ENCODE measurements at regions not wholly inside any gene's neighbourhood (a gene's known extent, or its start where the extent isn't known, plus 50 kb on each side); places are given as distances from the start of the nearest gene placed in this dataset.

GRCh38 chr3:18066899-18067582 lies 324.6 kb upstream of the TBC1D5 start:
- TF ChIP-seq RORB (CRISPR knock-in tag; IDR thresholded peaks at IDR 0.05) (no peak), CTCF (IDR thresholded peaks at IDR 0.05) (no peak), ZNF416 (CRISPR knock-in tag; IDR thresholded peaks at IDR 0.05) (no peak), NR1H2 (CRISPR knock-in tag; IDR thresholded peaks at IDR 0.05) (no peak), E2F5 (CRISPR knock-in tag; IDR thresholded peaks at IDR 0.05) (no peak), USF2 (CRISPR knock-in tag; IDR thresholded peaks at IDR 0.05) (no peak)
- TF ChIP-seq, protein P1, sequence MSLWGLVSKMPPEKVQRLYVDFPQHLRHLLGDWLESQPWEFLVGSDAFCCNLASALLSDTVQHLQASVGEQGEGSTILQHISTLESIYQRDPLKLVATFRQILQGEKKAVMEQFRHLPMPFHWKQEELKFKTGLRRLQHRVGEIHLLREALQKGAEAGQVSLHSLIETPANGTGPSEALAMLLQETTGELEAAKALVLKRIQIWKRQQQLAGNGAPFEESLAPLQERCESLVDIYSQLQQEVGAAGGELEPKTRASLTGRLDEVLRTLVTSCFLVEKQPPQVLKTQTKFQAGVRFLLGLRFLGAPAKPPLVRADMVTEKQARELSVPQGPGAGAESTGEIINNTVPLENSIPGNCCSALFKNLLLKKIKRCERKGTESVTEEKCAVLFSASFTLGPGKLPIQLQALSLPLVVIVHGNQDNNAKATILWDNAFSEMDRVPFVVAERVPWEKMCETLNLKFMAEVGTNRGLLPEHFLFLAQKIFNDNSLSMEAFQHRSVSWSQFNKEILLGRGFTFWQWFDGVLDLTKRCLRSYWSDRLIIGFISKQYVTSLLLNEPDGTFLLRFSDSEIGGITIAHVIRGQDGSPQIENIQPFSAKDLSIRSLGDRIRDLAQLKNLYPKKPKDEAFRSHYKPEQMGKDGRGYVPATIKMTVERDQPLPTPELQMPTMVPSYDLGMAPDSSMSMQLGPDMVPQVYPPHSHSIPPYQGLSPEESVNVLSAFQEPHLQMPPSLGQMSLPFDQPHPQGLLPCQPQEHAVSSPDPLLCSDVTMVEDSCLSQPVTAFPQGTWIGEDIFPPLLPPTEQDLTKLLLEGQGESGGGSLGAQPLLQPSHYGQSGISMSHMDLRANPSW (CRISPR knock-in tag; conservative IDR thresholded peaks at IDR 0.05; ENCODE audit: low read depth): no peak
- TF ChIP-seq, protein P2, sequence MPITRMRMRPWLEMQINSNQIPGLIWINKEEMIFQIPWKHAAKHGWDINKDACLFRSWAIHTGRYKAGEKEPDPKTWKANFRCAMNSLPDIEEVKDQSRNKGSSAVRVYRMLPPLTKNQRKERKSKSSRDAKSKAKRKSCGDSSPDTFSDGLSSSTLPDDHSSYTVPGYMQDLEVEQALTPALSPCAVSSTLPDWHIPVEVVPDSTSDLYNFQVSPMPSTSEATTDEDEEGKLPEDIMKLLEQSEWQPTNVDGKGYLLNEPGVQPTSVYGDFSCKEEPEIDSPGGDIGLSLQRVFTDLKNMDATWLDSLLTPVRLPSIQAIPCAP (CRISPR knock-in tag; IDR thresholded peaks at IDR 0.05): no peak
- TF ChIP-seq, protein P3, sequence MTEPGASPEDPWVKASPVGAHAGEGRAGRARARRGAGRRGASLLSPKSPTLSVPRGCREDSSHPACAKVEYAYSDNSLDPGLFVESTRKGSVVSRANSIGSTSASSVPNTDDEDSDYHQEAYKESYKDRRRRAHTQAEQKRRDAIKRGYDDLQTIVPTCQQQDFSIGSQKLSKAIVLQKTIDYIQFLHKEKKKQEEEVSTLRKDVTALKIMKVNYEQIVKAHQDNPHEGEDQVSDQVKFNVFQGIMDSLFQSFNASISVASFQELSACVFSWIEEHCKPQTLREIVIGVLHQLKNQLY (CRISPR knock-in tag; IDR thresholded peaks at IDR 0.05): no peak

All from WTC11 (cell line).